WTC11 (cell line): ENCODE measurements at regions not wholly inside any gene's neighbourhood (a gene's known extent, or its start where the extent isn't known, plus 50 kb on each side); places are given as distances from the start of the nearest gene placed in this dataset.
A peak's percentile ranks its signal among the peaks of the same experiment; 100 is the strongest.

Experiments
- ATAC-seq: fragments of 200-7000 bp; cut with Tn5 transposase; 2 replicates; pipeline ENCODE4 v1.10.0; 2021; ENCODE audit warnings: mild to moderate bottlenecking, moderate library complexity
- CTCF ChIA-PET: fragments of 300-600 bp; sonication (Branson Sonifier 250); formaldehyde crosslinking; loops from one replicate; lab custom pipeline; 2021; ENCODE audit warnings: antibody characterized with exemption; lab: Charles Lee
- POLR2A ChIA-PET: fragments of 350-600 bp; sonication (Branson Sonifier 250); formaldehyde crosslinking; loops from one replicate; lab custom pipeline; 2021; ENCODE audit warnings: antibody characterized with exemption; lab: Charles Lee
- DNase-seq: peaks from one replicate; pipeline ENCODE4 v3.0.0; 2021; ENCODE audit warnings: low spot score
- H3K27ac Mint-ChIP-seq: 2 replicates; pipeline ENCODE4 v1.8.0; 2021; ENCODE audit warnings: mixed read lengths
- H3K27me3 Mint-ChIP-seq: 2 replicates; pipeline ENCODE4 v1.8.0; 2021; ENCODE audit warnings: low read depth, mild to moderate bottlenecking, moderate library complexity, mixed read lengths
- H3K36me3 Mint-ChIP-seq: 2 replicates; pipeline ENCODE4 v1.8.0; 2021; ENCODE audit warnings: mixed read lengths
- H3K4me1 Mint-ChIP-seq: 2 replicates; pipeline ENCODE4 v1.8.0; 2022; ENCODE audit warnings: mixed read lengths
- H3K4me3 Mint-ChIP-seq: 2 replicates; pipeline ENCODE4 v1.8.0; 2021; ENCODE audit warnings: mild to moderate bottlenecking, moderate library complexity, mixed read lengths
- H3K9me3 Mint-ChIP-seq: 2 replicates; pipeline ENCODE4 v1.8.0; 2021; ENCODE audit warnings: mixed read lengths
- ATF1 ChIP-seq: sonication (generic); formaldehyde crosslinking; IDR thresholded peaks from 2 replicates; pipeline ENCODE4 v1.8.1; 2023; ENCODE audit warnings: mild to moderate bottlenecking, moderate library complexity, missing genetic modification reagents
- ATF2 ChIP-seq: sonication (generic); formaldehyde crosslinking; IDR thresholded peaks from 2 replicates; pipeline ENCODE4 v1.8.1; 2022; ENCODE audit warnings: low read depth, missing genetic modification reagents, borderline replicate concordance
- CREB1 ChIP-seq: sonication (generic); formaldehyde crosslinking; IDR thresholded peaks from 2 replicates; pipeline ENCODE4 v1.8.0; 2023; ENCODE audit warnings: mild to moderate bottlenecking, missing genetic modification reagents
- CREM ChIP-seq: sonication (generic); formaldehyde crosslinking; IDR thresholded peaks from 2 replicates; pipeline ENCODE4 v1.8.1; 2022; ENCODE audit warnings: mild to moderate bottlenecking, missing genetic modification reagents, moderate library complexity
- ELF4 ChIP-seq: sonication (generic); formaldehyde crosslinking; IDR thresholded peaks from 2 replicates; pipeline ENCODE4 v1.8.1; 2022; ENCODE audit warnings: low read depth, mild to moderate bottlenecking, moderate library complexity, missing genetic modification reagents
- GABPB1 ChIP-seq: sonication (generic); formaldehyde crosslinking; IDR thresholded peaks from 2 replicates; pipeline ENCODE4 v1.8.1; 2023; ENCODE audit warnings: mild to moderate bottlenecking, missing genetic modification reagents
- GTF2I ChIP-seq: fragments of 250-450 bp; sonication (Bioruptor Pico); conservative IDR thresholded peaks from 2 replicates; pipeline ENCODE4 v1.4.0; 2021; ENCODE audit warnings: mild to moderate bottlenecking
- IRF2 ChIP-seq: sonication (generic); formaldehyde crosslinking; IDR thresholded peaks from 2 replicates; pipeline ENCODE4 v1.8.0; 2022; ENCODE audit warnings: low read depth, missing genetic modification reagents, borderline replicate concordance
- KAT7 ChIP-seq: sonication (generic); formaldehyde crosslinking; IDR thresholded peaks from 2 replicates; pipeline ENCODE4 v1.8.1; 2023; ENCODE audit warnings: missing genetic modification reagents, mild to moderate bottlenecking, borderline replicate concordance
- MYBL2 ChIP-seq: sonication (generic); formaldehyde crosslinking; IDR thresholded peaks from 2 replicates; pipeline ENCODE4 v1.8.1; 2023; ENCODE audit warnings: mild to moderate bottlenecking, moderate library complexity, missing genetic modification reagents
- NFATC4 ChIP-seq: fragments of 250-450 bp; sonication (Bioruptor Pico); IDR thresholded peaks from 2 replicates; pipeline ENCODE4 v1.9.0; 2021; ENCODE audit warnings: mild to moderate bottlenecking
- NFYB ChIP-seq: sonication (generic); formaldehyde crosslinking; conservative IDR thresholded peaks from 2 replicates; pipeline ENCODE4 v1.8.0; 2022; ENCODE audit warnings: low read depth, missing genetic modification reagents
- NR2C2 ChIP-seq: sonication (generic); formaldehyde crosslinking; IDR thresholded peaks from 2 replicates; pipeline ENCODE4 v1.8.0; 2022; ENCODE audit warnings: mild to moderate bottlenecking, missing genetic modification reagents
- NR3C1 ChIP-seq: sonication (generic); formaldehyde crosslinking; conservative IDR thresholded peaks from 2 replicates; pipeline ENCODE4 v1.8.1; 2023; ENCODE audit warnings: low read depth, mild to moderate bottlenecking, missing genetic modification reagents
- RORB ChIP-seq: fragments of 250-450 bp; sonication (Bioruptor Pico); IDR thresholded peaks from 2 replicates; pipeline ENCODE4 v1.9.0; 2021; ENCODE audit warnings: mild to moderate bottlenecking
- SMAD4 ChIP-seq: sonication (generic); formaldehyde crosslinking; IDR thresholded peaks from 2 replicates; pipeline ENCODE4 v1.8.0; 2022; ENCODE audit warnings: mild to moderate bottlenecking, missing genetic modification reagents
- STAT6 ChIP-seq: sonication (generic); formaldehyde crosslinking; conservative IDR thresholded peaks from 2 replicates; pipeline ENCODE4 v1.8.1; 2023; ENCODE audit warnings: mild to moderate bottlenecking, low read depth, missing genetic modification reagents, moderate library complexity
- TP53 ChIP-seq: sonication (generic); formaldehyde crosslinking; IDR thresholded peaks from 2 replicates; pipeline ENCODE4 v1.8.1; 2023; ENCODE audit warnings: mild to moderate bottlenecking, missing genetic modification reagents
- ZBTB21 ChIP-seq: sonication (generic); formaldehyde crosslinking; IDR thresholded peaks from 2 replicates; pipeline ENCODE4 v1.8.1; 2023; ENCODE audit warnings: mild to moderate bottlenecking, missing genetic modification reagents, borderline replicate concordance
- ZNF138 ChIP-seq: sonication (generic); formaldehyde crosslinking; conservative IDR thresholded peaks from 2 replicates; pipeline ENCODE4 v1.8.1; 2022; ENCODE audit warnings: mild to moderate bottlenecking, moderate library complexity, missing genetic modification reagents
- ZNF263 ChIP-seq: sonication (generic); formaldehyde crosslinking; IDR thresholded peaks from 2 replicates; pipeline ENCODE4 v1.8.1; 2022; ENCODE audit warnings: low read depth, mild to moderate bottlenecking, moderate library complexity, missing genetic modification reagents
- ZNF396 ChIP-seq: fragments of 250-450 bp; sonication (Bioruptor Pico); IDR thresholded peaks from 2 replicates; pipeline ENCODE4 v1.8.0; 2021; ENCODE audit warnings: mild to moderate bottlenecking, moderate library complexity, borderline replicate concordance
- ZNF671 ChIP-seq: fragments of 250-450 bp; sonication (Bioruptor Pico); IDR thresholded peaks from 2 replicates; pipeline ENCODE4 v1.8.0; 2021; ENCODE audit warnings: mild to moderate bottlenecking
- TF ChIP-seq, protein P1 (sequence below): sonication (generic); formaldehyde crosslinking; conservative IDR thresholded peaks from 2 replicates; pipeline ENCODE4 v1.8.1; 2022; ENCODE audit warnings: mild to moderate bottlenecking, missing genetic modification reagents
- TF ChIP-seq, protein P2 (sequence below): sonication (generic); formaldehyde crosslinking; IDR thresholded peaks from 2 replicates; pipeline ENCODE4 v1.8.1; 2022; ENCODE audit warnings: low read depth, mild to moderate bottlenecking, moderate library complexity, missing genetic modification reagents, borderline replicate concordance
- TF ChIP-seq, protein P3 (sequence below): sonication (generic); formaldehyde crosslinking; IDR thresholded peaks from 2 replicates; pipeline ENCODE4 v1.8.0; 2022; ENCODE audit warnings: mild to moderate bottlenecking, missing genetic modification reagents

- ChIA-PET CTCF (no interaction called here), POLR2A (no interaction called here)
- peaks cover 8% of the 10 kb centered on the region; the same call in 1 of the 2 replicates for H3K9me3 Mint-ChIP-seq
- TF ChIP-seq, protein P1, sequence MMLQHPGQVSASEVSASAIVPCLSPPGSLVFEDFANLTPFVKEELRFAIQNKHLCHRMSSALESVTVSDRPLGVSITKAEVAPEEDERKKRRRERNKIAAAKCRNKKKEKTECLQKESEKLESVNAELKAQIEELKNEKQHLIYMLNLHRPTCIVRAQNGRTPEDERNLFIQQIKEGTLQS (CRISPR knock-in tag): no peak
- TF ChIP-seq GABPB1 (CRISPR knock-in tag): peak; percentile 89
- no peaks in the 10 kb centered on the region for H3K36me3 Mint-ChIP-seq
- no peaks in the 10 kb centered on the region; the same call in 1 of the 2 replicates for H3K27me3 Mint-ChIP-seq
- no peak overlapping the region for H3K4me3 Mint-ChIP-seq
- no peak overlapping the region for H3K27ac Mint-ChIP-seq
- ATAC-seq (no peak), DNase-seq (no peak)
- H3K4me1 Mint-ChIP-seq: no peaks in the 10 kb centered on the region
These were observed 60.0 kb upstream of the HDAC4 start for GRCh38 chr2:239460780-239461179.

DNA sequence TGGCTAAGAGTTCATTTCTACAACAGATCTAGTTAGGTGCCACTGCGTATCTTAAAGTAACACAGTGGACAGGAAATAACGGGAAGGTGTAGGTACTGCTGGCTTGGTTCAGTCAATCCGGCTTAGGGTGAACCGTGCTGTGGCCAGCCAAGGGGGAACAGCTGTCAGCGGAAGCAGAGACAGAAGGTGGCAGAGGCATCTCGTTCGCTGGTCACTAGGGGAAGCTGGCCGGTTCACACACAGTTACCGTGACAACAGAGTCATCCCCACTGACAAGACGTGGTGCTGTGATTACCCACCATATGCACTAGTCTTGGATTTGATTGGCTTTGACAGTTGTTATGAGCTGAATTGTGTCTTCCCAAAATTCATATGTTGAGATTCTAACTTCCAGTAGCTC is 58.8 kb upstream of the HDAC4 start:
- Mint-ChIP-seq H3K27me3 (no peaks in the 10 kb centered on the region; the same call in 1 of the 2 replicates), H3K27ac (no peak overlapping the region), H3K4me3 (no peak overlapping the region), H3K36me3 (peaks cover 7% of the 10 kb centered on the region; the same call in 1 of the 2 replicates), H3K4me1 (no peaks in the 10 kb centered on the region), H3K9me3 (peaks cover 19% of the 10 kb centered on the region)
- DNase-seq: no peak
- no peak for TF ChIP-seq NR2C2 (CRISPR knock-in tag)
- no peak for TF ChIP-seq ZNF396 (CRISPR knock-in tag)
- TF ChIP-seq IRF2 (CRISPR knock-in tag): no peak
- TF ChIP-seq MYBL2 (CRISPR knock-in tag): no peak
- TF ChIP-seq ZNF671: no peak
- no peak for TF ChIP-seq NFYB (CRISPR knock-in tag)
- TF ChIP-seq KAT7 (CRISPR knock-in tag): no peak
- TF ChIP-seq ZNF263 (CRISPR knock-in tag): no peak
- no peak for TF ChIP-seq CREM
- no peak for TF ChIP-seq ATF1 (CRISPR knock-in tag)
- no peak for TF ChIP-seq ELF4 (CRISPR knock-in tag)
- no peak for TF ChIP-seq ATF2 (CRISPR knock-in tag)
- TF ChIP-seq GTF2I (CRISPR knock-in tag): no peak
- POLR2A ChIA-PET: no interaction called here
- no peak for ATAC-seq
- CTCF ChIA-PET: no interaction called here

DNA sequence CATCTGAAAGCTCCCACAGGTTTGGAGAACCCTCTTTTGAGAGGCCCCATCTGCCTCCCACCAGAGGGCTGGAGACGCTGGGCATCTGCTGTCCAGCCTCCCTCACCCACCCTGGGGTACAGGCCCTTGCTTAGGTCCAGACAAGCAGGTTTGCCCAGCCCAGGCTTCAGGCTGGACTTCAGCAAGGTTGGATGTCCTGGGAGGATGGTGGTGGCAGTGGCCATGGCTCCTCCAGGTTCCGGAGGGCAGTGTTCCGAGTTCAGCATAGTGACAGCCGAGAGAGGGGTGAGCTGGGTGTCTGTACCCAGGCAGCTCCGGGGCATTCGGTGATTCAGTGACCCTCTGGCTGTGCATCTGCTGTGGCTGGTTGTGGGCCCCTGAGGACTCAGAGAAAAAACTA is 58.2 kb upstream of the HDAC4 start:
- no peak for ATAC-seq
- no peaks in the 10 kb centered on the region; the same call in 1 of the 2 replicates for H3K27me3 Mint-ChIP-seq
- DNase-seq: no peak
- peaks cover 25% of the 10 kb centered on the region for H3K9me3 Mint-ChIP-seq
- H3K36me3 Mint-ChIP-seq: peaks cover 12% of the 10 kb centered on the region; the same call in 1 of the 2 replicates
- POLR2A ChIA-PET: no interaction called here
- no peak overlapping the region for H3K27ac Mint-ChIP-seq
- CTCF ChIA-PET: no interaction called here
- H3K4me1 Mint-ChIP-seq: no peaks in the 10 kb centered on the region
- H3K4me3 Mint-ChIP-seq: no peak overlapping the region
- TF ChIP-seq ZBTB21 (CRISPR knock-in tag) (no peak), NFATC4 (no peak), NR3C1 (no peak), ZNF138 (CRISPR knock-in tag) (no peak), STAT6 (CRISPR knock-in tag) (no peak), SMAD4 (CRISPR knock-in tag) (no peak), RORB (CRISPR knock-in tag) (no peak), CREB1 (CRISPR knock-in tag) (no peak), GTF2I (CRISPR knock-in tag) (no peak), TP53 (CRISPR knock-in tag) (no peak)
- TF ChIP-seq, protein P2, sequence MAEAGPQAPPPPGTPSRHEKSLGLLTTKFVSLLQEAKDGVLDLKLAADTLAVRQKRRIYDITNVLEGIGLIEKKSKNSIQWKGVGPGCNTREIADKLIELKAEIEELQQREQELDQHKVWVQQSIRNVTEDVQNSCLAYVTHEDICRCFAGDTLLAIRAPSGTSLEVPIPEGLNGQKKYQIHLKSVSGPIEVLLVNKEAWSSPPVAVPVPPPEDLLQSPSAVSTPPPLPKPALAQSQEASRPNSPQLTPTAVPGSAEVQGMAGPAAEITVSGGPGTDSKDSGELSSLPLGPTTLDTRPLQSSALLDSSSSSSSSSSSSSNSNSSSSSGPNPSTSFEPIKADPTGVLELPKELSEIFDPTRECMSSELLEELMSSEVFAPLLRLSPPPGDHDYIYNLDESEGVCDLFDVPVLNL: no peak
- TF ChIP-seq, protein P3, sequence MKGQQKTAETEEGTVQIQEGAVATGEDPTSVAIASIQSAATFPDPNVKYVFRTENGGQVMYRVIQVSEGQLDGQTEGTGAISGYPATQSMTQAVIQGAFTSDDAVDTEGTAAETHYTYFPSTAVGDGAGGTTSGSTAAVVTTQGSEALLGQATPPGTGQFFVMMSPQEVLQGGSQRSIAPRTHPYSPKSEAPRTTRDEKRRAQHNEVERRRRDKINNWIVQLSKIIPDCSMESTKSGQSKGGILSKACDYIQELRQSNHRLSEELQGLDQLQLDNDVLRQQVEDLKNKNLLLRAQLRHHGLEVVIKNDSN: no peak
